DMS53 (cell line): ENCODE measurements at regions not wholly inside any gene's neighbourhood (a gene's known extent, or its start where the extent isn't known, plus 50 kb on each side); places are given as distances from the start of the nearest gene placed in this dataset.
A peak's percentile ranks its signal among the peaks of the same experiment; 100 is the strongest.

Source experiments
- DNase-seq: peaks from one replicate; lab custom pipeline; 2025; lab: John Stamatoyannopoulos, UW

- DNase-seq: no peak
Observed at GRCh38 chr5:30846171-30846570, 347.3 kb upstream of the CDH6 start.

- no peak for DNase-seq
Observed at GRCh38 chr5:30845194-30845593, 348.3 kb upstream of the CDH6 start.

GRCh38 chr5:30843541-30843940, 349.9 kb upstream of the CDH6 start:
- DNase-seq: no peak

DNA sequence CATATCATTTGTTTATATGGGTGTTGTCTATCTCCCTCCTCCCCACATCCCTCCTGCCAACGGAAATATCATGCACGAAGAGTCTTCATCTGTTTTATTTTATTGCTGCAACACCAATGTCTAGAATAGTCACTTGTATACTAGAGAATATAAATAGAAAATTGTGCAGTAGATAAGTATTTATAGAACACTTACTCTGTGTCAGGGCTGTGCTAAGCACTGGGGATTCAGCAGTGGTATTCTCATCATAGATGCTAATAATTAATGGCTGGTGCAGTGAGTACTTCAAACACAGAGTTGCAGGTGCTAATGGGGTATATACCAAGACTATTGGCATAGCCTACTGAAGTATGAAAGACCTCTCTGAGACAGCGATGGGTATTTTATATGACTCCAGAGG, 353.5 kb upstream of the CDH6 start:
- DNase-seq: no peak

DNA sequence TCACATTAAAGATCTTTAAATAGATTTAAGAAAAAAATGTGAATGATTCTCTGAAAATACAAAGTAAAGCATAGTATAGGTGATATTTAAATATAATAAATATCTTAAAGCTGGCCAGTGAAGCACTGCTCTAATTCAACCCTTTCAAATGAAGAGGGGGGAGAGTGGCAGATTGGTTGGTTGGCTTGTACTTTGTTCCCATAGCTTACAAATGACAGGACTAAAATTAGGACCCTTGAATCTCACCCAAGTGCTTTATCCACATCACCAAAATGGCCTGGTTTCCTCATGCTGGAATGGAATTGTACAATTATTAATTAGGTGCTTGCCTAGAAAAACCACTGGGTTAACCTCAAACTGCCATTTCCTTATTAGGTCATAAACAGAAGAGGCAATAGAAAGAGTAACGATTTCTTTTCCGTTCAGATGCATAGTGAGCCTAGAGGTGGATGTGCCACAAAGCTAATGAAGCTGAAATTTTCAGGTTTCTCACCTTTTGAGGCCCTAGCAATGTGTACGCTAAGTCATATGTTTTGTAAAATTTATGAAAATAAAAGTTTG, 354.5 kb upstream of the CDH6 start:
- no peak for DNase-seq

DNA sequence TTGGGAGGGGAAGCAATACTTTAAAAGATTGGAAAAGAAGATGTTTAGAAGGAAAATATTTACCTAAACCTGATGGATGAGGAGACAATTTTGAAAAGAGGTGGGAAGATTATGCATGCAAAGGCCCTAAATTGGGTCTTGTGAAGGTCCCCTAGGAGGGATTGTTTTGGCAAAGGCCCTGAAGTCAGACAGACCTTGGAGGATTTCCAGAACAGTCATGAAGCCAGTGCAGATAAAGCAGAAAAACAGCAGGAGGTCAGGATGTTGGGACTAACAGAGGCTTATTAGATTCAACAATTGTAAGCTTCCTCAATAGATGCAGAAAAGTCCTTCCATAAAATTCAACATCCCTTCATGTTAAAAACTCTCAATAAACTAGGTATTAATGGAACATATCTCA, 361.0 kb upstream of the CDH6 start:
- DNase-seq: no peak

GRCh38 chr5:30831605-30832004, 361.9 kb upstream of the CDH6 start:
- no peak for DNase-seq

GRCh38 chr5:30831123-30831522, 362.4 kb upstream of the CDH6 start:
- DNase-seq: no peak

DNA sequence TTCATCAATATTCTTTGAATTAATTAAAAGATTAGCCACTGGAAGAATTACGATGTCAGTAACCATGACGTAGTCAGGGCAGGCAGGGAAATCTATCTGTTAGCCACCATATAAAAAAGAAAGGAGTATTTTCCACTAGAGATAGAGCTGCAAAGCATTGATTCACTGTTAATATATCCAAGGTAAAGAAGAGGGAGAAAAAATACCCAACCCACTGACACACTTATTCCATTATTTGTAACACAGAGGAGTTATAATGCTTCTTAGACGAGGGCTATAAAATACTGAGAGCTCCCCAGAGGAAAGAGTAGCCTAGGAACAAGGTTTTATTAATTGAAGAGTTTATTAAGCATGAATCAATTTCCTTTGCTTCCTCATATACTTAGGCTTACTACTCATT, 382.2 kb upstream of the CDH6 start:
- DNase-seq: no peak

- no peak for DNase-seq
Observed at GRCh38 chr5:30809933-30810332, 383.6 kb upstream of the CDH6 start.

- DNase-seq: no peak
Observed at GRCh38 chr5:30808996-30809395, 384.5 kb upstream of the CDH6 start.

GRCh38 chr5:30804739-30805505, 388.6 kb upstream of the CDH6 start:
- no peak for DNase-seq

DNA sequence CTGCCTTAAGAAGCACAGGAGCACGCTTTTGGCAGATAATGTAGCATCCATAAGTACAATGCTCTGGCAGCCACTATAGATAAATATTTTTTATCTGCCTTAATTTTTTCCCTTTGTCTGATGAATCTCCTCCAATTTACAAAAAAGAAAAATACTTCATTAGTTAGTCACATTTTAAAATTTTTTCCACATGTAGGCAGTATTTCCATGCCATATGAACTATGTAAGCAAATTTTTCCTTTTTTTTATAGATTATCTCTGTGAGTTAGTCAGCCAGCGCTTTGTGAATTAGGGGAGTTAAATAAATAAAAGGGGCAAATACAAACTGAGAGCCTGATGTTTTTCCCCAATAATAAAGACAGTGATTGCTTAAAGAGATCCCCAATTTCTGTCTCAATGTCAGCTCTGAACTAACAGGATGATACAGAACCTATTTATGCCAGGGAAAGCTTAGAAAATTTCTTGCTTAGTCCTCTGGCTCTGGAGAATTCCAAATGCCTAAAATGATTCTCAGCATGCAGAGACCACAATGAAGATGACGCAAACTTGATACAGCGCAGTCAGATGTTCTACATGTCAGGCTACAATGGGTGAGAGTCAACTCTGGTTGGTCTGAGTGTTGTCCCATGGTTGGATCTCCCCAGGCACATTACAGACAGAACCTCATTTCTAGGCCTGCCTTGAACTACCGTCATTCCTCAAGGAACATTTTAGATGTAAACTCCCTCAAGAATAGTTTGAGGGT, 390.4 kb upstream of the CDH6 start:
- DNase-seq: no peak

DNA sequence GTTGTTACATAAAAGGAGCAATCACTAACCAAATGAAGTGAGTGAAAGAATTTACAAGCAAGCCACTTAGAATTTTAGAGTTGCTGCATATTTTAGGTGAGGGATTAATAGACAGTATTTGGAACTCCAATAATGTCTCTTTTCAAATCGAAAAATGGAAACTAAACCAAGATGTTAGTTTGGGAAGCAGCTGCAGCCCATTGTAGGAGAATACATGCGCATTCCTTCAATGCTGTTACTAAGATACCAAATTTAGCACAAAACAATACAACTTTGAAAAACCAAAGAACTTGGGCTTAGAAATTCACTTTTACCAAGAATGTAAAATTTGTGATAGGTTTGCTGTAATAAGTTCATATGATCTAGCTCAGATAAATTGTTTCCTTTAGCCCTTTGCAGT, 411.8 kb upstream of the CDH6 start:
- DNase-seq: no peak

- DNase-seq: no peak
Observed at GRCh38 chr5:30768056-30768690, 425.3 kb upstream of the CDH6 start.

DNA sequence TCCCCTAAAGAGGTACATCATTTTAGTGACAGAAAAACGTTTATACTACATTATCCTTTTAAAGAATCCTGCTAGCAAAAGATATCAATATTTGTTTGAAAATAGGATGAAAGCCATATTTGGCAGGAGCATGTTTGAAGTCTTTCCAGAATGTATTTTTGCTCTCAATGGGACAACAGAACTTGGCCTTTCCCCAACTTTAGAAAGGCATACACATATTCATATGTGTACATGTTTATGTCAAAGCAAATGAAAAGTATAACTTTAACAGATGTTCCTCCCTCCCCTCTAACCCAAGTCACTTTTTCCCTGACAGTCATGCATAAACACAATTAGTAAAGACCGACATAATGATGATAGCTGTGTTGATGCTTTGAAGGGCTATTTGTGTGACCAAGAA, 427.8 kb upstream of the CDH6 start:
- DNase-seq: no peak

GRCh38 chr5:30765227-30765626, 428.3 kb upstream of the CDH6 start:
- DNase-seq: no peak

DNA sequence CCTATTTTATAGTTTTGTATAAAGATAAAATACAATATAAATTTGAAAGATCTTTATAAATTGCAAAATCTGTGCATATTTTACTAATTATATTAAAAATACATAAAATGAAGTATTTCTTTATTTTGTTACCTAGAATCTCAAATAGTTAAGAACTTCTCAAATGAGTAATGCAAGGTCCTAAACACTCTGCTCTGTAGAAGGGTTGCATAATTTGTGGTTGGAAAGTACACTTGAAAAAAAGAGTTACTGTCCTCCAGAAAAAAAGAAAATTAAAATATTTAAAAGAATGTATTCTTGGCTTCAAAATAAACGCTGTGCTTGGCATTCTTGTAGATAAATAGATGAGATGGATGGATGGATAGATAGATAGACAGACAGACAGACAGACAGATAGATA, 428.8 kb upstream of the CDH6 start:
- no peak for DNase-seq

- DNase-seq: no peak
Observed at GRCh38 chr5:30759731-30760130, 433.8 kb upstream of the CDH6 start.

GRCh38 chr5:30752015-30752414, 441.5 kb upstream of the CDH6 start:
- peak; percentile 6 for DNase-seq

DNA sequence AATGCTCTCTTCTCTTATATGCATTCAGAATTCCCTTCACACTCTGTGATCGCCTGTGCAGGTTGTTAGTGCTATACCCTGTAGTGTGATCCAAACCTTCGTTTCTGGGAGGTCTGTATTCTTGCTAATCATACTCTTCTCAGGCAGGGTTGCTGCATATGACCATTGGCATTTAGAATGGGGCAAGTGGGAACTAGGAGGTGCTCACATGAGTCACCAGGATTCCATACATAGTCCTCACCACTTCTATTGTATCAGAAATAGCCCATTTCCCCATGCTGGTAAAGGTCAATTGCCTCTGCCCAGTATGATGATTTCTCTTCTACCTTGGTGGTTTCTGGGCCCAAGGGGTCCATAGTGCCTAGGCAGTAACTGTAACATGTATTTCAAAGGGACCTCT, 443.5 kb upstream of the CDH6 start:
- no peak for DNase-seq

DNA sequence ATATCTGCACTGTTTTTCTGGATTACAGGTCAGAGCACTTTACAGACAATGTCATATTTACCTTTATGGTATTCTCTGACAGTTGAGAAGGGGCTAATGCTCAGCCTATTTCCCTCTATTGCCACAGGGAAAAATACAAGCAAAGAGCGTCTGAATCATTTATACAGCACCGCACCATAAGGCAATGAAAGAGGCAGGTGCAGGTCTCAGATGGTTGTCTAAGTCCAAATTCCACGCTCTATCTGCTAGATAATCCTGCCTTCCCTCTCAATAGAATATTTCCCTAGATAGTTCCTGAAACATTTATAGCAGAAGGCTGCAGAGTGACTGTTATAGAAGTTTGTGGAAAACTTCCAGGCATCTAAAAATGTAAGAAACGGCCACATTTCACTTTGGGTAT, 446.1 kb upstream of the CDH6 start:
- DNase-seq: no peak

DNA sequence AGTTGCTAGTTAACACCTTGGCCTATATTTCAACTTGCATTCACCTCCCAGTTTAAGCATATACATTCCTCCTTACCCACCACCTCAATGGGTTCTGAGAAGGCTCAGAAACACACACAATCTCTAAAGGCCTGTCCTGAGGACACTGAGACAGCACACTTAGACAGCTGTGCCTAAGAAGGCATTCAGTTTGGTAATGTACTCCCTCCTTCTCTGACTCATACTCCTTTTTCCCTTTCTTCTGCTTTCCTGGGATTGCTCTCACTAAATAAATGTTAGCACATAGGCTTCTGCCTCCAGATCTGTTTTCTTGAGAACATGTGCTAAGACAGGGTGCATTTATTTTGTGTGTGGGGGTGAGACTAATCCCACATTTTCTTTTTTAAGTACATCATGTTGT, 456.8 kb upstream of the CDH6 start:
- DNase-seq: no peak
